IMR-90 (cell line): ENCODE measurements at regions not wholly inside any gene's neighbourhood (a gene's known extent, or its start where the extent isn't known, plus 50 kb on each side); places are given as distances from the start of the nearest gene placed in this dataset.

Source experiments
- ATAC-seq: fragments of 200-7000 bp; cut with Tn5 transposase; 2 replicates; pipeline ENCODE4 v1.9.1; 2020; ENCODE audit warnings: low read depth, mild to moderate bottlenecking, moderate library complexity
- BruUV-seq: library from RNA; stranded (reverse); fragments of 400-500 nt; replicated peaks from 2 replicates; lab custom pipeline; 2021; lab: Mats Ljungman, UMichigan
- CTCF ChIA-PET: fragments of 300-600 bp; formaldehyde crosslinking; extraction: SDS; loops from one replicate; lab custom pipeline; 2021; ENCODE audit warnings: antibody characterized with exemption; lab: Yijun Ruan, JAX
- POLR2A ChIA-PET: fragments of 300-600 bp; sonication (Branson Sonifier 250); formaldehyde crosslinking; loops from one replicate; lab custom pipeline; 2022; ENCODE audit warnings: antibody characterized with exemption; ENCODE audit not compliant: unreplicated experiment; lab: Charles Lee
- DNase-seq: peaks from one replicate; pipeline ENCODE4 v3.0.0; 2013
- H2AFZ ChIP-seq: replicated peaks from 2 replicates; pipeline ENCODE3; 2013; ENCODE audit warnings: low read length, mild to moderate bottlenecking; ENCODE audit not compliant: poor library complexity
- H2AK5ac ChIP-seq: 2 replicates; pipeline ENCODE4 v1.6.1; 2013; ENCODE audit warnings: low read depth, low read length, inconsistent platforms
- H2AK9ac ChIP-seq: replicated peaks from 2 replicates; pipeline ENCODE3; 2013; ENCODE audit warnings: mild to moderate bottlenecking, low read depth, low read length, moderate library complexity; ENCODE audit not compliant: poor library complexity
- H2BK120ac ChIP-seq: 2 replicates; pipeline ENCODE4 v1.6.1; 2013; ENCODE audit warnings: low read depth, low read length, inconsistent platforms
- H2BK15ac ChIP-seq: 3 replicates; pipeline ENCODE4 v1.6.1; 2013; ENCODE audit warnings: low read depth, low read length, inconsistent platforms
- H2BK20ac ChIP-seq: 2 replicates; pipeline ENCODE4 v1.6.1; 2013; ENCODE audit warnings: low read depth, mild to moderate bottlenecking, inconsistent platforms, low read length, moderate library complexity
- H2BK5ac ChIP-seq: 2 replicates; pipeline ENCODE4 v1.6.1; 2013; ENCODE audit warnings: mild to moderate bottlenecking, low read depth, low read length, inconsistent platforms; ENCODE audit not compliant: poor library complexity, severe bottlenecking
- H3K14ac ChIP-seq: replicated peaks from 2 replicates; pipeline ENCODE4 v1.6.1; 2013; ENCODE audit warnings: low read depth, low read length, inconsistent platforms
- H3K18ac ChIP-seq: 2 replicates; pipeline ENCODE4 v1.6.1; 2013; ENCODE audit warnings: low read depth, low read length, control low read depth
- H3K23ac ChIP-seq: 2 replicates; pipeline ENCODE4 v1.6.1; 2013; ENCODE audit warnings: low read depth, low read length, inconsistent platforms
- H3K27ac ChIP-seq: 2 replicates; pipeline ENCODE4 v1.5.1; 2013; ENCODE audit warnings: mild to moderate bottlenecking, control low read depth, low read length; ENCODE audit not compliant: insufficient read depth
- H3K27me3 ChIP-seq: 2 replicates; pipeline ENCODE4 v1.6.1; 2013; ENCODE audit warnings: low read length; ENCODE audit not compliant: control insufficient read depth, insufficient read depth
- H3K36me3 ChIP-seq: 2 replicates; pipeline ENCODE4 v1.6.1; 2013; ENCODE audit warnings: low read length, mixed read lengths; ENCODE audit not compliant: control insufficient read depth, insufficient read depth
- H3K4ac ChIP-seq: 2 replicates; pipeline ENCODE4 v1.6.1; 2013; ENCODE audit warnings: low read depth, low read length, inconsistent platforms
- H3K4me1 ChIP-seq: 2 replicates; pipeline ENCODE4 v1.6.1; 2013; ENCODE audit warnings: low read length, mixed read lengths; ENCODE audit not compliant: control insufficient read depth, insufficient read depth
- H3K4me2 ChIP-seq: 2 replicates; pipeline ENCODE4 v1.6.1; 2013; ENCODE audit warnings: low read depth, mild to moderate bottlenecking, control low read depth, low read length, moderate library complexity
- H3K4me3 ChIP-seq: 2 replicates; pipeline ENCODE4 v1.5.1; 2013; ENCODE audit warnings: low read depth, mild to moderate bottlenecking, control low read depth, low read length, moderate library complexity; ENCODE audit not compliant: insufficient read depth
- H3K56ac ChIP-seq: 2 replicates; pipeline ENCODE4 v1.6.1; 2013; ENCODE audit warnings: low read length, inconsistent platforms; ENCODE audit not compliant: insufficient read depth; ENCODE audit errors: extremely low read depth
- H3K79me1 ChIP-seq, 2 experiments: 2 replicates each; pipeline ENCODE4 v1.6.1; 2013; ENCODE audit warnings: low read length in 2 of 2, inconsistent platforms in 1 of 2, low read depth in 1 of 2
- H3K9ac ChIP-seq: 2 replicates; pipeline ENCODE4 v1.6.1; 2013; ENCODE audit warnings: low read depth, low read length, control low read depth
- H3K9me1 ChIP-seq: 2 replicates; pipeline ENCODE4 v1.6.1; 2013; ENCODE audit warnings: low read length, inconsistent platforms; ENCODE audit not compliant: insufficient read depth
- H3K9me3 ChIP-seq: 2 replicates; pipeline ENCODE4 v1.6.1; 2013; ENCODE audit warnings: low read length; ENCODE audit not compliant: control insufficient read depth, insufficient read depth
- H4K20me1 ChIP-seq: 2 replicates; pipeline ENCODE4 v1.6.1; 2013; ENCODE audit warnings: low read length, inconsistent platforms; ENCODE audit not compliant: insufficient read depth
- H4K5ac ChIP-seq: 2 replicates; pipeline ENCODE4 v1.6.1; 2013; ENCODE audit warnings: mild to moderate bottlenecking, low read depth, low read length, control low read depth
- H4K8ac ChIP-seq, 2 experiments: 2 replicates each; pipeline ENCODE4 v1.6.1; 2013; ENCODE audit warnings: low read depth in 2 of 2, low read length in 2 of 2, control low read depth in 1 of 2, inconsistent platforms in 1 of 2
- H4K91ac ChIP-seq: 2 replicates; pipeline ENCODE4 v1.6.1; 2013; ENCODE audit warnings: low read depth, low read length, inconsistent platforms; ENCODE audit not compliant: insufficient read depth
- BHLHE40 ChIP-seq: fragments of 150-350 bp; IDR thresholded peaks from 2 replicates; pipeline ENCODE4 v1.6.1; 2016; ENCODE audit warnings: mild to moderate bottlenecking, low read depth, low read length
- CEBPB ChIP-seq: IDR thresholded peaks from 2 replicates; pipeline ENCODE4 v1.6.1; 2012; ENCODE audit warnings: low read depth, low read length, improper control_type of control experiment
- CHD1 ChIP-seq: IDR thresholded peaks from 2 replicates; pipeline ENCODE4 v1.6.1; 2012; ENCODE audit warnings: low read depth, low read length, improper control_type of control experiment
- FOS ChIP-seq: fragments of 150-350 bp; IDR thresholded peaks from 2 replicates; pipeline ENCODE4 v1.6.1; 2016; ENCODE audit warnings: low read depth, low read length
- MAFK ChIP-seq: IDR thresholded peaks from 2 replicates; pipeline ENCODE4 v1.6.1; 2012; ENCODE audit warnings: low read depth, low read length, improper control_type of control experiment
- MAZ ChIP-seq: IDR thresholded peaks from 2 replicates; pipeline ENCODE4 v1.6.1; 2012; ENCODE audit warnings: low read depth, mild to moderate bottlenecking, low read length, improper control_type of control experiment, moderate library complexity, borderline replicate concordance
- MXI1 ChIP-seq: IDR thresholded peaks from 2 replicates; pipeline ENCODE4 v1.6.1; 2012; ENCODE audit warnings: low read depth, mild to moderate bottlenecking, low read length, moderate library complexity, borderline replicate concordance
- NFE2L2 ChIP-seq: fragments of 150-350 bp; IDR thresholded peaks from 2 replicates; pipeline ENCODE4 v1.6.1; 2016; ENCODE audit warnings: low read depth, mild to moderate bottlenecking, low read length
- POLR2A ChIP-seq: IDR thresholded peaks from 2 replicates; pipeline ENCODE4 v1.6.1; 2012; ENCODE audit warnings: mild to moderate bottlenecking, low read depth, low read length
- RAD21 ChIP-seq: IDR thresholded peaks from 2 replicates; pipeline ENCODE4 v1.6.1; 2012; ENCODE audit warnings: low read length, improper control_type of control experiment
- RCOR1 ChIP-seq: IDR thresholded peaks from 2 replicates; pipeline ENCODE4 v1.6.1; 2012; ENCODE audit warnings: mild to moderate bottlenecking, low read length, improper control_type of control experiment; ENCODE audit not compliant: insufficient replicate concordance
- RFX5 ChIP-seq: IDR thresholded peaks from 2 replicates; pipeline ENCODE4 v1.8.0; 2012; ENCODE audit warnings: low read depth, mild to moderate bottlenecking, low read length, moderate library complexity
- SMC3 ChIP-seq: fragments of 150-350 bp; IDR thresholded peaks from 2 replicates; pipeline ENCODE4 v1.6.1; 2016; ENCODE audit warnings: low read depth, mild to moderate bottlenecking, antibody characterized with exemption, low read length, moderate library complexity
- USF2 ChIP-seq: fragments of 150-350 bp; IDR thresholded peaks from 2 replicates; pipeline ENCODE4 v1.6.1; 2017; ENCODE audit warnings: mild to moderate bottlenecking, antibody characterized with exemption, low read length, low read depth
- WGBS, 2 experiments: methylation state at CpG; one replicate each; pipeline versions ENCODE4 v1.1.5 to v1.1.7; 2013; ENCODE audit warnings: missing lambda C conversion rate in 2 of 2; ENCODE audit not compliant: insufficient read length in 1 of 2; ENCODE audit errors: extremely low coverage in 2 of 2; 5-methylcytosine and 5-hydroxymethylcytosine counted together
- dilution Hi-C: fragments of 300-500 bp; cut with HindIII; formaldehyde crosslinking; loops from one replicate; pipeline ENCODE4 v1.14.3; 2018; ENCODE audit warnings: low sequenced_read_pairs; ENCODE audit not compliant: unreplicated experiment
- in situ Hi-C: fragments of 300-500 bp; cut with MboI; formaldehyde crosslinking; loops from 3 replicates; pipeline ENCODE4 v1.14.3; 2019; ENCODE audit warnings: low sequenced_read_pairs, inconsistent platforms, mixed read lengths
- intact Hi-C: fragments of 100-400 bp; cut with micrococcal nuclease; formaldehyde crosslinking; loops from 2 replicates; pipeline ENCODE4 v1.10.0; 2022
- TF ChIP-seq, protein P1 (sequence below): fragments of 150-350 bp; IDR thresholded peaks from 2 replicates; pipeline ENCODE4 v1.6.1; 2016; ENCODE audit warnings: low read depth, mild to moderate bottlenecking, low read length, moderate library complexity, borderline replicate concordance
- TF ChIP-seq, protein P2 (sequence below): conservative IDR thresholded peaks from 2 replicates; pipeline ENCODE4 v1.5.1; 2012; ENCODE audit warnings: mild to moderate bottlenecking, low read depth, low read length, improper control_type of control experiment

GRCh38 chr15:26295336-26296085 is 432.4 kb upstream of the ATP10A start:
- no peak overlapping the region for H3K4me3 ChIP-seq
- H2BK120ac ChIP-seq: no peak overlapping the region
- POLR2A ChIA-PET: no interaction called here
- H2BK5ac ChIP-seq: no peak overlapping the region
- intact Hi-C loops (no loop called here), dilution Hi-C loops (no loop called here), in situ Hi-C loops (no loop called here)
- no peak for TF ChIP-seq MAZ
- TF ChIP-seq, protein P1, sequence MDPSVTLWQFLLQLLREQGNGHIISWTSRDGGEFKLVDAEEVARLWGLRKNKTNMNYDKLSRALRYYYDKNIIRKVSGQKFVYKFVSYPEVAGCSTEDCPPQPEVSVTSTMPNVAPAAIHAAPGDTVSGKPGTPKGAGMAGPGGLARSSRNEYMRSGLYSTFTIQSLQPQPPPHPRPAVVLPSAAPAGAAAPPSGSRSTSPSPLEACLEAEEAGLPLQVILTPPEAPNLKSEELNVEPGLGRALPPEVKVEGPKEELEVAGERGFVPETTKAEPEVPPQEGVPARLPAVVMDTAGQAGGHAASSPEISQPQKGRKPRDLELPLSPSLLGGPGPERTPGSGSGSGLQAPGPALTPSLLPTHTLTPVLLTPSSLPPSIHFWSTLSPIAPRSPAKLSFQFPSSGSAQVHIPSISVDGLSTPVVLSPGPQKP: no peak
- no peak for TF ChIP-seq NFE2L2
- TF ChIP-seq CHD1: no peak
- TF ChIP-seq MXI1: no peak
- TF ChIP-seq POLR2A: no peak
- no peak for TF ChIP-seq SMC3
- no peak for TF ChIP-seq RAD21
- no peak for TF ChIP-seq RCOR1
- TF ChIP-seq, protein P2, sequence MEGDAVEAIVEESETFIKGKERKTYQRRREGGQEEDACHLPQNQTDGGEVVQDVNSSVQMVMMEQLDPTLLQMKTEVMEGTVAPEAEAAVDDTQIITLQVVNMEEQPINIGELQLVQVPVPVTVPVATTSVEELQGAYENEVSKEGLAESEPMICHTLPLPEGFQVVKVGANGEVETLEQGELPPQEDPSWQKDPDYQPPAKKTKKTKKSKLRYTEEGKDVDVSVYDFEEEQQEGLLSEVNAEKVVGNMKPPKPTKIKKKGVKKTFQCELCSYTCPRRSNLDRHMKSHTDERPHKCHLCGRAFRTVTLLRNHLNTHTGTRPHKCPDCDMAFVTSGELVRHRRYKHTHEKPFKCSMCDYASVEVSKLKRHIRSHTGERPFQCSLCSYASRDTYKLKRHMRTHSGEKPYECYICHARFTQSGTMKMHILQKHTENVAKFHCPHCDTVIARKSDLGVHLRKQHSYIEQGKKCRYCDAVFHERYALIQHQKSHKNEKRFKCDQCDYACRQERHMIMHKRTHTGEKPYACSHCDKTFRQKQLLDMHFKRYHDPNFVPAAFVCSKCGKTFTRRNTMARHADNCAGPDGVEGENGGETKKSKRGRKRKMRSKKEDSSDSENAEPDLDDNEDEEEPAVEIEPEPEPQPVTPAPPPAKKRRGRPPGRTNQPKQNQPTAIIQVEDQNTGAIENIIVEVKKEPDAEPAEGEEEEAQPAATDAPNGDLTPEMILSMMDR: no peak
- no peak for TF ChIP-seq CEBPB
- no peak for TF ChIP-seq BHLHE40
- no peak for TF ChIP-seq RFX5
- no peak for TF ChIP-seq USF2
- TF ChIP-seq FOS: no peak
- TF ChIP-seq MAFK: no peak
- H3K4me1 ChIP-seq: no peaks in the 10 kb centered on the region
- no peak overlapping the region for H2BK15ac ChIP-seq
- DNase-seq: no peak
- H4K91ac ChIP-seq: no peak overlapping the region
- no peaks in the 10 kb centered on the region for H3K79me1 ChIP-seq
- no peak overlapping the region for H2AK9ac ChIP-seq
- H4K20me1 ChIP-seq: no peaks in the 10 kb centered on the region
- no peak overlapping the region for H3K4me2 ChIP-seq
- ATAC-seq: no peak
- H2AK5ac ChIP-seq: no peak overlapping the region
- H3K4ac ChIP-seq: no peak overlapping the region
- CTCF ChIA-PET: no interaction called here
- no TSS peak for BruUV-seq
- H2BK20ac ChIP-seq: no peak overlapping the region
- no peak overlapping the region for H3K14ac ChIP-seq
- H2AFZ ChIP-seq: no peak overlapping the region
- H3K18ac ChIP-seq: no peak overlapping the region
- H3K23ac ChIP-seq: no peak overlapping the region
- H3K27ac ChIP-seq: no peak overlapping the region
- no peak overlapping the region for H4K8ac ChIP-seq
- H3K27me3 ChIP-seq: no peaks in the 10 kb centered on the region
- H3K56ac ChIP-seq: no peak overlapping the region
- WGBS, 2 experiments: 60% methylated on average over 1 of the region's 4 CpGs; no CpG with 5 or more reads in 1 of the 2 experiments
- H3K9me1 ChIP-seq: no peaks in the 10 kb centered on the region
- no peaks in the 10 kb centered on the region for H3K36me3 ChIP-seq
- H4K5ac ChIP-seq: no peak overlapping the region
- no peak overlapping the region for H3K9ac ChIP-seq
- H3K9me3 ChIP-seq: peaks cover 28% of the 10 kb centered on the region
